ENCODE measurements at regions not wholly inside any gene's neighbourhood (a gene's known extent, or its start where the extent isn't known, plus 50 kb on each side); places are given as distances from the start of the nearest gene placed in this dataset.

- no peak for TF ChIP-seq FOXM1 (IDR thresholded peaks at IDR 0.05; ENCODE audit: low read depth, low read length)
Measured at GRCh38 chr5:111635151-111635902, 121.7 kb downstream of the NREP start (continued).

- ChIA-PET RAD21 (ENCODE audit: unreplicated experiment) (no interaction called here), SMC1A (ENCODE audit: uncharacterized antibody, unreplicated experiment) (no interaction called here), POLR2A (no interaction called here), CTCF (no interaction called here)
- no peak for TF ChIP-seq RUNX3 (IDR thresholded peaks at IDR 0.05; ENCODE audit: low read length)
- in situ Hi-C loops (cut with MboI) (no loop called here), intact Hi-C loops (cut with micrococcal nuclease; ENCODE audit: unreplicated experiment) (no loop called here)
- no peaks in the 10 kb centered on the region; the same call in 2 of the 3 replicates for H3K9me3 ChIP-seq (replicated peaks; ENCODE audit: control insufficient read depth, insufficient read depth, low read length)
- no peaks in the 10 kb centered on the region for H3K4me1 ChIP-seq (ENCODE audit: control insufficient read depth, insufficient read depth, low read length)
- no peak for DNase-seq (ENCODE audit: low read depth, low spot score)
- no peaks in the 10 kb centered on the region for H3K79me2 ChIP-seq (ENCODE audit: control insufficient read depth, insufficient read depth, low read length)
- no peaks in the 10 kb centered on the region for H3K36me3 ChIP-seq (ENCODE audit: control insufficient read depth in 2 of 2, insufficient read depth in 2 of 2, low read length in 1 of 2)
- H3K27me3 ChIP-seq (replicated peaks in 1 of 2; ENCODE audit: control insufficient read depth in 2 of 2, insufficient read depth in 2 of 2, low read length in 1 of 2), result no peaks in the 10 kb centered on the region
- H3K4me3 ChIP-seq, result no peak overlapping the region
- WGBS (ENCODE audit: insufficient coverage, insufficient replicate concordance, low lambda C conversion rate, missing lambda C conversion rate), result 21% methylated on average over 3 of the region's 3 CpGs
- no peak for ATAC-seq
- no peak overlapping the region for H3K4me2 ChIP-seq (ENCODE audit: control insufficient read depth, insufficient read depth)
- no peak overlapping the region for H3K27ac ChIP-seq (ENCODE audit: control insufficient read depth, insufficient read depth)
- no peak overlapping the region for H3K9ac ChIP-seq (ENCODE audit: control insufficient read depth, insufficient read depth, low read length)
- no peaks in the 10 kb centered on the region for H4K20me1 ChIP-seq (ENCODE audit: control insufficient read depth, insufficient read depth)
- no TSS peak for BruUV-seq (replicated peaks)
- H2AFZ ChIP-seq (ENCODE audit: control insufficient read depth, low read depth, low read length), result no peak overlapping the region
- FAIRE-seq, result no peak
Measured at GRCh38 chr5:111631328-111631727, 119.0 kb upstream of the STARD4 start.

DNA sequence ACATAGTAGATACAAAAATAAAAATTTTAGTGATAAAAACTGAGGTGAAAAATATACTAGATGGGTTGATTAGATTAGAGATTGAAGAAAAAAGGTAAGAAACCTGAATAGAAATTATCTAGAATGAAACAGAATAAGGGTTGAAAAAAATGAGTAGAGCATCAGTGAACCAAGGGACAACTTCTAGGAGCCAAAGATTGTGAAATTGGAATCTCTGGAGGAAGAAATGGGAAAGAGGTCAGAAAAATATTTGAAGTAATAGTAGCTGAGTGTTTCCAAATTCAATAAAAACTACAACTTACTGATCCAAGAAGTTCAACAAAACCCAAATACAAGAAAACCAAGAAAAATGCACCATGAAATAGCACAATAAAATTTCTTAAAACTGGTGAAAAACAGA lies 116.6 kb upstream of the STARD4 start:
- ATAC-seq, result no peak
- H3K4me1 ChIP-seq (ENCODE audit: control insufficient read depth, insufficient read depth, low read length), result no peaks in the 10 kb centered on the region
- no peaks in the 10 kb centered on the region for H3K79me2 ChIP-seq (ENCODE audit: control insufficient read depth, insufficient read depth, low read length)
- POLR2A ChIA-PET, result no interaction called here
- no peak overlapping the region for H3K27ac ChIP-seq (ENCODE audit: control insufficient read depth, insufficient read depth)
- no peaks in the 10 kb centered on the region for H4K20me1 ChIP-seq (ENCODE audit: control insufficient read depth, insufficient read depth)
- peaks cover 3% of the 10 kb centered on the region; the same call in 2 of the 3 replicates for H3K9me3 ChIP-seq (replicated peaks; ENCODE audit: control insufficient read depth, insufficient read depth, low read length)
- SMC1A ChIA-PET (ENCODE audit: uncharacterized antibody, unreplicated experiment), result interaction anchor here (1.1 to 2.2 kb wide), 3 partner anchors 12 to 39 kb away, joined by 3 to 6 read pairs (median 4); no protein-coding TSS in a partner anchor
- RAD21 ChIA-PET (ENCODE audit: unreplicated experiment), result no interaction called here
- H3K9ac ChIP-seq (ENCODE audit: control insufficient read depth, insufficient read depth, low read length), result no peak overlapping the region
- H3K4me2 ChIP-seq (ENCODE audit: control insufficient read depth, insufficient read depth), result no peak overlapping the region
- no peak for DNase-seq (ENCODE audit: low read depth, low spot score)
- H3K36me3 ChIP-seq (ENCODE audit: control insufficient read depth in 2 of 2, insufficient read depth in 2 of 2, low read length in 1 of 2), result no peaks in the 10 kb centered on the region
- no peaks in the 10 kb centered on the region for H3K27me3 ChIP-seq (replicated peaks in 1 of 2; ENCODE audit: control insufficient read depth in 2 of 2, insufficient read depth in 2 of 2, low read length in 1 of 2)
- intact Hi-C loops (cut with micrococcal nuclease; ENCODE audit: unreplicated experiment) (no loop called here), in situ Hi-C loops (cut with MboI) (no loop called here)
- no peak for FAIRE-seq
- BruUV-seq (replicated peaks), result no TSS peak
- no peak overlapping the region for H3K4me3 ChIP-seq
- H2AFZ ChIP-seq (ENCODE audit: control insufficient read depth, low read depth, low read length), result no peak overlapping the region
- CTCF ChIA-PET, result interaction anchor here (1.2 kb wide), 1 partner anchor 12 kb away, joined by 3 read pairs; no protein-coding TSS in a partner anchor
- TF ChIP-seq YBX1 (IDR thresholded peaks at IDR 0.05), result no peak
- no peak for TF ChIP-seq GATAD2B (conservative IDR thresholded peaks at IDR 0.05; ENCODE audit: low read depth)
- no peak for TF ChIP-seq EP300 (IDR thresholded peaks at IDR 0.05; ENCODE audit: borderline replicate concordance in 1 of 2, control insufficient read depth in 1 of 2, low read depth in 2 of 2, low read length in 2 of 2)
- no peak for TF ChIP-seq IRF5 (IDR thresholded peaks at IDR 0.05; ENCODE audit: borderline replicate concordance)
- TF ChIP-seq, protein P1, sequence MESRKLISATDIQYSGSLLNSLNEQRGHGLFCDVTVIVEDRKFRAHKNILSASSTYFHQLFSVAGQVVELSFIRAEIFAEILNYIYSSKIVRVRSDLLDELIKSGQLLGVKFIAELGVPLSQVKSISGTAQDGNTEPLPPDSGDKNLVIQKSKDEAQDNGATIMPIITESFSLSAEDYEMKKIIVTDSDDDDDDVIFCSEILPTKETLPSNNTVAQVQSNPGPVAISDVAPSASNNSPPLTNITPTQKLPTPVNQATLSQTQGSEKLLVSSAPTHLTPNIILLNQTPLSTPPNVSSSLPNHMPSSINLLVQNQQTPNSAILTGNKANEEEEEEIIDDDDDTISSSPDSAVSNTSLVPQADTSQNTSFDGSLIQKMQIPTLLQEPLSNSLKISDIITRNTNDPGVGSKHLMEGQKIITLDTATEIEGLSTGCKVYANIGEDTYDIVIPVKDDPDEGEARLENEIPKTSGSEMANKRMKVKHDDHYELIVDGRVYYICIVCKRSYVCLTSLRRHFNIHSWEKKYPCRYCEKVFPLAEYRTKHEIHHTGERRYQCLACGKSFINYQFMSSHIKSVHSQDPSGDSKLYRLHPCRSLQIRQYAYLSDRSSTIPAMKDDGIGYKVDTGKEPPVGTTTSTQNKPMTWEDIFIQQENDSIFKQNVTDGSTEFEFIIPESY (IDR thresholded peaks at IDR 0.05), result no peak
- no peak for TF ChIP-seq WRNIP1 (IDR thresholded peaks at IDR 0.05; ENCODE audit: borderline replicate concordance, low read depth, low read length)
- no peak for TF ChIP-seq SIN3A (IDR thresholded peaks at IDR 0.05; ENCODE audit: low read depth, low read length)
- no peak for TF ChIP-seq NR2C1 (IDR thresholded peaks at IDR 0.05)
- no peak for TF ChIP-seq IKZF1 (conservative IDR thresholded peaks at IDR 0.05)
- no peak for TF ChIP-seq NFYB (IDR thresholded peaks at IDR 0.05; ENCODE audit: insufficient read depth, low read depth, low read length)
- TF ChIP-seq PAX8 (IDR thresholded peaks at IDR 0.05), result no peak
- no peak for TF ChIP-seq SMAD5 (IDR thresholded peaks at IDR 0.05; ENCODE audit: low read depth)
- TF ChIP-seq FOXK2 (IDR thresholded peaks at IDR 0.05), result no peak
